ENCODE measurements at regions not wholly inside any gene's neighbourhood (a gene's known extent, or its start where the extent isn't known, plus 50 kb on each side); places are given as distances from the start of the nearest gene placed in this dataset.

- POLR2A ChIA-PET: no interaction called here
- SMC1A ChIA-PET (ENCODE audit: uncharacterized antibody, unreplicated experiment): no interaction called here
- Histone ChIP-seq H3K9me3 (replicated peaks; ENCODE audit: control insufficient read depth, insufficient read depth, low read length) (no peaks in the 10 kb centered on the region), H3K4me1 (ENCODE audit: control insufficient read depth, insufficient read depth, low read length) (no peaks in the 10 kb centered on the region), H3K9ac (ENCODE audit: control insufficient read depth, insufficient read depth, low read length) (no peak overlapping the region), H3K36me3 (ENCODE audit: control insufficient read depth in 2 of 2, insufficient read depth in 2 of 2, low read length in 1 of 2) (no peaks in the 10 kb centered on the region), H4K20me1 (ENCODE audit: control insufficient read depth, insufficient read depth) (no peaks in the 10 kb centered on the region), H3K79me2 (ENCODE audit: control insufficient read depth, insufficient read depth, low read length) (no peaks in the 10 kb centered on the region), H3K27me3 (replicated peaks in 1 of 2; ENCODE audit: control insufficient read depth in 2 of 2, insufficient read depth in 2 of 2, low read length in 1 of 2) (no peaks in the 10 kb centered on the region; a peak in 2 of 4 replicates), H3K27ac (ENCODE audit: control insufficient read depth, insufficient read depth) (no peak overlapping the region), H2AFZ (ENCODE audit: control insufficient read depth, low read depth, low read length) (no peak overlapping the region), H3K4me3 (no peak overlapping the region), H3K4me2 (ENCODE audit: control insufficient read depth, insufficient read depth) (no peak overlapping the region)
- intact Hi-C loops (cut with micrococcal nuclease; ENCODE audit: unreplicated experiment): no loop called here
- no peak for ATAC-seq
- RAD21 ChIA-PET (ENCODE audit: unreplicated experiment): no interaction called here
- in situ Hi-C loops (cut with MboI): no loop called here
- WGBS (ENCODE audit: insufficient coverage, insufficient replicate concordance, low lambda C conversion rate, missing lambda C conversion rate): 30% methylated on average over 20 of the region's 20 CpGs
- FAIRE-seq: no peak
- BruUV-seq (replicated peaks): no TSS peak
- no peak for DNase-seq (ENCODE audit: low read depth, low spot score)
- CTCF ChIA-PET: no interaction called here
- no peak for TF ChIP-seq SMARCA5 (IDR thresholded peaks at IDR 0.05)
- TF ChIP-seq CBX3 (IDR thresholded peaks at IDR 0.05; ENCODE audit: borderline replicate concordance, low read depth): no peak
- TF ChIP-seq CEBPB (IDR thresholded peaks at IDR 0.05; ENCODE audit: borderline replicate concordance in 1 of 2, low read depth in 2 of 2, low read length in 2 of 2): no peak
- TF ChIP-seq POLR2AphosphoS2 (IDR thresholded peaks at IDR 0.05; ENCODE audit: low read depth, low read length): no peak
- TF ChIP-seq ZNF622 (IDR thresholded peaks at IDR 0.05): no peak
- TF ChIP-seq BACH1 (IDR thresholded peaks at IDR 0.05; ENCODE audit: borderline replicate concordance): no peak
- TF ChIP-seq SMAD5 (IDR thresholded peaks at IDR 0.05; ENCODE audit: low read depth): no peak
- TF ChIP-seq EZH2 (IDR thresholded peaks at IDR 0.05; ENCODE audit: borderline replicate concordance, control insufficient read depth, low read depth, low read length): no peak
- no peak for TF ChIP-seq BRCA1 (IDR thresholded peaks at IDR 0.05; ENCODE audit: low read depth, low read length)
- TF ChIP-seq WRNIP1 (IDR thresholded peaks at IDR 0.05; ENCODE audit: borderline replicate concordance, low read depth, low read length): no peak
- TF ChIP-seq CUX1 (IDR thresholded peaks at IDR 0.05; ENCODE audit: insufficient replicate concordance, low read depth, low read length): no peak
- no peak for TF ChIP-seq RELA (IDR thresholded peaks at IDR 0.05; ENCODE audit: borderline replicate concordance, partially characterized antibody)
These were observed 63.2 kb downstream of the ADRA2C start for GRCh38 chr4:3829211-3829955.

All from GM12878 (cell line).